ENCODE measurements at regions not wholly inside any gene's neighbourhood (a gene's known extent, or its start where the extent isn't known, plus 50 kb on each side); places are given as distances from the start of the nearest gene placed in this dataset.

DNA sequence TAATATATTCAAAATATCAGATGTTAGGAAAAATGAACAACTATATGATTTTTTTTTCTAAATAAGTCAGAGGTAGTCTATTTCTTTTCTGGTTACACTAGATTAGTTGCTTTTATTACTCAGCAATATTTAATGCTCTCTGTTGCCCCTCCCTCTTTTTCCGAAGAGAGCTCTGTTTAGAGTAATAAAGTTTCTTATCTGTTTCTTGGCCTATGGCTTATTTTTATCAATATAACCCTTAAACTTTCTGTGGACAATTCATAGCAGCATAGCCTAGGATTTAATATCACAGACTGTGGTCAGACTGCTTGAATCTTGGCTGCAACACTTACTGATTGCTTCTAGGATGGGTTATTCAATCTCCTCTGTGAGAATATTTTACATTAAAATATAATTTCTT lies 2315.4 kb upstream of the AGA start:
- TF ChIP-seq SP2 (CRISPR knock-in tag; IDR thresholded peaks at IDR 0.05) (no peak), ELF1 (CRISPR knock-in tag; IDR thresholded peaks at IDR 0.05) (no peak), PLSCR1 (CRISPR knock-in tag; IDR thresholded peaks at IDR 0.05; ENCODE audit: borderline replicate concordance) (no peak)

Data from HepG2 (cell line).